ENCODE measurements at regions not wholly inside any gene's neighbourhood (a gene's known extent, or its start where the extent isn't known, plus 50 kb on each side); places are given as distances from the start of the nearest gene placed in this dataset.
A peak's percentile ranks its signal among the peaks of the same experiment; 100 is the strongest.
"Not testable (repeated sequence)": the region's sequence is repeated elsewhere in the genome, so short reads cannot be mapped to it uniquely, and the experiment has no call there.

- DNase-seq, result no peak
Measured at GRCh38 chr12:107144441-107144840, 51.1 kb upstream of the CRY1 start.

DNA sequence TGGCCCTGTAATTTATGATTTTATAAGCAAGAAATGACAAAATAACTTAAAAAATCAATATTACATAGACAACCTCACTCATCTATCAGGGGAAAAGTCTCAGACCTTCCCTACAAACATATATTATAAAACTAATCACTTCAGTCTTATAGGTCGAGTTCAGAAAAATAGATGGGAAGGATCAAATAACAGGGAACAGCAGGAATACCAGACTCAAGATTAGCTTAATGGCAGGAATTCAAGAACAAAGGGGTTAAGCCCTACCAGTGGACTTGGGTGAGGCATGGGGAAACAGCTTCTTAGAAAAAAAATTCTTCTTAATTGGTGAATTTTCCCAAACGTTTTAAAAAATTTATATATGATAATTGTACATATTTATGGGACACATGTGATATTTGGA, 51.6 kb upstream of the CRY1 start:
- no peak for DNase-seq

GRCh38 chr12:107145397-107145796, 52.0 kb upstream of the CRY1 start:
- no peak for DNase-seq

- no peak for DNase-seq
Measured at GRCh38 chr12:107148107-107148506, 54.8 kb upstream of the CRY1 start.

DNA sequence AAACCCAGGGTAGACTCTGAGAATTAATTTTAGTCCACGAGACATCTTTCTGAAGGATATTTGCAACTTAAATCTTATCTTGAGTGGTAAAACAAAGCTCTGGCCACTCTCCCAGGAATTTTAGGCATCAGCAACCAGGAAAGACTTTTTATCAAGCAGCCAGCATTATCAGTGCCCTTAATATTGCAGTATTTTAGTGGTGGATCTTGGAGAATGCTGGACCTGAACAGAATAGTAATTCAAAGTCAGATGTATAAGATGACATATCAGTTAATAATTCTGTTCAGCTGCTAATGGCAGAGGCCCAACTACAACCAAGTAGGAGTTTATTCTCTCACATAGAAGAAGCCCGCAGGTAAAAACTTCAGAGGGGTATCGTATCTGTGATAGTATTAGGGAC, 59.0 kb upstream of the CRY1 start:
- no peak for DNase-seq

GRCh38 chr12:107159384-107159900, 66.1 kb upstream of the CRY1 start:
- no peak for DNase-seq

DNA sequence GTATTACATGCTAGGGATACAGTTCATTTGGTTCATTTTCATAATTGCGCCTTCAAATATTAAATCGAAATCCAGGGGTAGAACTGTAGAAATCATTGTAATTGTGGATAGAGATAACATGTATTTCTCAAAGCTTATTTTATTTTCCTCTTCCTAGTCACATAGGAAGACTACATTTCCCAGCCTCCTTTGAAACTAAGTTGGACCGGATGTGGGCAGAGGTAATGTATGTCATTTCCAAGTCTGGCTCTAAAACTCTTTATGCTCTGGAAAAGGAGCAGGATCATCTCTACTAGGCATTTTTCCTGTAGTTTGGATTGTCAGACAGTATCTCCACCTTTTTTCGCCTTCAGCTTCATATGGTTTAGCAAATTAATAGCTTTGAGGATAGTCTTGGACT, 70.1 kb upstream of the CRY1 start:
- no peak for DNase-seq

DNA sequence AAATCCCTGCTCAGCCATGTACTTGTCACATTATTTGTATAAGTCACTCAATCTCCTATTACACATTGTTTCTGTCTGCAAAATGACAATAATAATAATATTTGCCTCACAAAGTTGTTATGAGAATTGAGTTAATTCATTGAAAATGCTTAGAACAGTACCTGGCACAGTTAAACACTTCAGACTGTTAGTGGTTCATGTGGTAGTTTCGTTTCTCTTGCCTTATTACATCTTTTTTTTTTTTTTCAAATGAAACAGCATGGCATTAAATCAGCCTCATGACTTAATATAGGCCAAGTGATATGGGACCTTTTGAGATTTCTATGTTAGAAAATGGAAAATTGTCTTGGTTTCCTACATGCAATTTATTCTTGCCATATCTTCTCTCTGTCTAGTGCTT, 71.0 kb upstream of the CRY1 start:
- no peak for DNase-seq

DNA sequence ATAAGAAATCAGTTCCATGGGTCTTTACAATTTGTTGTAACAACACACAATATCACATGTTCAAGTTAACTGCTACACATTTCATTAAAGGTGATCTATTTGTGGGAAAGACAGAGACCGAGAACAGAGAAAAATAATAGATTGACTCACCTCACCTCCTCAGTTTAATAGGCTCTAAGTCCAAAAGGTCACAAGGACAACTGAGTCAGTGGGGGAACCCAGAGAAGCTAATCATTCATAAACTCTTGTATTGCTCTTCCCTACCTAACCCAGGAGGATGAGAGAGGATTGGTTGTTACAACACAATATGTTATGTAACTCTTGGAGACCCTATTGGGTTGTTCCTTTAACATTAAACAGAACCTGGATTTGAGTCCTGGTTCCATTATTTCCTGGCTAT, 72.2 kb upstream of the CRY1 start:
- DNase-seq, result no peak

GRCh38 chr12:107167756-107168155, 74.4 kb upstream of the CRY1 start:
- no peak for DNase-seq

- no peak for DNase-seq
Measured at GRCh38 chr12:107169200-107169599, 75.9 kb upstream of the CRY1 start.

DNA sequence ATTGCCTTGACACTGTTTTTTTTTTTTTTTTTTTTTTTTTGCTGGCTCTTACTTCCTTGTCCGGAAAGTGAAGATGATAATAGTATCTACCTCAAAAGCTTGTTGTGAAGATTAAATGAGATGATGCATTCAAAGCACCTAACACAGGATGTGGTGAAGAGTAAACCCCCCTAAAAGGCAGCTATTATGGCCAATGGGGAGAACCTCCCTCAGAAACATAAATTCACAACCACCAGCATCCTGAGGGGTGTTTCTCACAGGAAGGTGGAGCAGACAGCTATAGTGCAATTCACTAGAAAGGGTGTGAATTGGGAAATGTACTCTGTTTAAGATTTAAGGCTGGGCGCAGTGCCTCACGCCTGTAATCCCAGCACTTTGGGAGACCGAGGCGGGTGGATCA, 85.4 kb upstream of the CRY1 start:
- no peak for DNase-seq

DNA sequence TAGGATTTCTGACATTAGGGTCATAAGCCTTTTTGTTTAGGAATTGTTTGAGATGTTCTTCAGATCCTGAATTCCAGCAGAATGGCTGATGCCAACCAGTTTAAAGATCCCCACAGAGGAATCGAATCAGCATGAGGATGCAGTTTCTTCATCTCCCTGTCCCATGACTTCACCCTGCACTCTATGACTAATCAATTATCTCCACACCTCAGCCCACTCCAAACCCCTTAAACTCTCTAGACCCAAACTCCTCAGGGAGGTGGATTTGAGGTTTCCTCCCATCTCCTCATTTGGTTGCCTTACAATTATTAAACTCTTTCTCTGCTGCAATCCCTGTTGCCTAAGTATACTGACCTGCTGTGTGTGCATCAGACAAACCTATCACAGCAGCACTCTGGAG, 86.5 kb upstream of the CRY1 start:
- no peak for DNase-seq

GRCh38 chr12:107180272-107180671, 86.9 kb upstream of the CRY1 start:
- no peak for DNase-seq

DNA sequence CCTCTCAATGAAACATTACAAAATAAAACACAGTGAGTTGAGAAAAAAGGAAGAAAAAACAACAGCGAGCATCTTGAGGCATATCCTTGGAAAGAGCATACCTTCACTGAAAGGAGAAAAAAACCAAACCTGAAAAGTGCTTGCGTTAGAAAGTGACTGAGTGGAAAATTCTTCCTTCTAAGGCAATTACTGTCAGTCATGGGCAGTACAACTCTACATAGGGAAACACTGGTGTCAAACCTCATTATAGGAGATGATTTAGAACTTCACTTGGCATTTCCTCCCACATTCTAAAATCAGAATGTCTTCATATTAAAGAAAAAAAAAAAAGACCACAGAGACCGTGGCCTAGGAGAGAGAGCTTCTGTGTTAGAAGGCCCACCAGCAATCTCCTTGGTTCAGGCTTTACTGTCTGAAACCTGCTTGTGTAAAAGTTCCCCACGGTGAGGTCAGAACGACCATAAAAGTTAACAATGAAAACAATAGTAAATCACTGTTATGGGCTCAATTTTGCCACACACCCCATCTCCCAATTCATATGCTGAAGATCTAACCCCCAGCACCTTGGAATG, 91.1 kb upstream of the CRY1 start:
- DNase-seq, result no peak

GRCh38 chr12:107196681-107197080, 103.3 kb upstream of the CRY1 start:
- no peak for DNase-seq

DNA sequence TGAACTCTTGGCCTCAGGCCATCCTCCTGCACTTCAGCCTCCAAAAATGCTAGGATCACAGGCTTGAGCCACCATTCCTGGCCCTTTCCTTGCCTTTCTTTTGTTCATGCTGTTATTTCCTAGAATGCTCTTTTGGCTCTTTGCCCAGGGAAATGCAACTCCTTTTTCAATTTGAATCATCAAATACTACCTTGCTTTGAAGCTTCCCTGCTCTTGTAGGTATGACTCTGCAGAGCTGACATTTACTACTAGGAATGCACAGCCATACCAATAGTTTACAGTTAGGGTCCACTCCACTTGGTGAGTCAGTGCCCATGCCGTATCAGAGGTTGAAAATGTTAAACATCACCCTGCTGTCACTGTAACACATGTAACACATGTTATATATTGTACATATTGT, 107.0 kb upstream of the CRY1 start:
- DNase-seq, result peak; percentile 14 to 45

- no peak for DNase-seq
Measured at GRCh38 chr12:107207931-107208525, 114.7 kb upstream of the CRY1 start.

GRCh38 chr12:107209700-107210099, 116.4 kb upstream of the CRY1 start:
- not testable (repeated sequence) for DNase-seq

DNA sequence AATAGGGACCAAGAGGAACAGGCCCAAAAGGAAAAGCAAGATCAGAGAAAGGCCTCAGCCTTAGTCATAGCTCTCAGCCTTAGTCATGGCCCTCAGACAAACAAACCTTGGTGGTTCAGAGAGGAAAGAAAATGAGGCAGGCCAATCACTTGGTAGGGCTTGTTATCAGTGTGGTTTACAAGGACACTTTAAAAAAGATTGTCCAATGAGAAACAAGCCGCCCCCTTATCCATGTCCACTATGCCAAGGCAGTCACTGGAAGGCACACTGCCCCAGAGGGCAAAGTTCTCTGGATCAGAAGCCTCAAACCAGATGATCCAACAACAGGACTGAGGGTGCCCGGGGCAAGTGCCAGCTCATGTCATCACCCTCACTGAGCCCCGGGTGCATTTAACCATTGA, 121.0 kb upstream of the CRY1 start:
- not testable (repeated sequence) for DNase-seq

GRCh38 chr12:107216411-107216810, 123.1 kb upstream of the CRY1 start:
- not testable (repeated sequence) for DNase-seq

GRCh38 chr12:107219301-107219700, 126.0 kb upstream of the CRY1 start:
- DNase-seq, result no peak

GRCh38 chr12:107221913-107222312, 128.6 kb upstream of the CRY1 start:
- DNase-seq, result no peak

- DNase-seq, result no peak
Measured at GRCh38 chr12:107223821-107224220, 130.5 kb upstream of the CRY1 start.

DNA sequence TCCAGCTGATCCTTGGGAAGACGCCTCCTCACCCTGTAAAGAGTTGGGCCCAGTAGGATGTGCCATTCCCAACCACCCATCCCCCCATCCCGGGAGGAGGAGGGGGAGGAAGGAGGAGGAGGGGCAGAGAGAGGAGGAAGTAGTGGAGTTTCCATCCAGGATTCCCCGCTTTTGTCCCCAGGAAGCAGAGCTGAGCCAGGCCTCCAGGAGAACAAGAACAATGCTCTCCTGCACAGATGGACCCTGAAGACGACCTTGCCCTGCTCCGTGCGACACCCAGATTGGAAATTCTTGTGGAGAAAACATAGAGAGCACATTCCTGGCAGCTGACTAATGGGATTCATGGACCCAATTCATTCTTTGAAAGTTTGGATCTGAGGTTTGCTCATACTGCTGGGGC, 132.3 kb upstream of the CRY1 start:
- no peak for DNase-seq

All from SW 1271 (cell line).